Karpas-422 (cell line): ENCODE measurements at regions not wholly inside any gene's neighbourhood (a gene's known extent, or its start where the extent isn't known, plus 50 kb on each side); places are given as distances from the start of the nearest gene placed in this dataset.

Experiments
- DNase-seq: peaks from one replicate; pipeline ENCODE4 v3.0.0-alpha.2; 2015
- H2AFZ ChIP-seq: fragments of 200-600 bp; sonication (generic); 2 replicates; pipeline ENCODE4 v1.6.1; 2014; ENCODE audit warnings: antibody characterized with exemption, low read length, mixed read lengths
- H3K27ac ChIP-seq: fragments of 200-600 bp; sonication (generic); 2 replicates; pipeline ENCODE4 v1.5.1; 2014; ENCODE audit warnings: mild to moderate bottlenecking, low read length, moderate library complexity
- H3K27me3 ChIP-seq: fragments of 200-600 bp; sonication (generic); 2 replicates; pipeline ENCODE4 v1.6.1; 2014; ENCODE audit warnings: low read length, mixed read lengths
- H3K36me3 ChIP-seq: fragments of 200-600 bp; sonication (generic); 2 replicates; pipeline ENCODE4 v1.6.1; 2014; ENCODE audit warnings: low read length, mixed read lengths; ENCODE audit not compliant: insufficient read depth
- H3K4me1 ChIP-seq: fragments of 200-600 bp; sonication (generic); 2 replicates; pipeline ENCODE4 v1.6.1; 2014; ENCODE audit warnings: mild to moderate bottlenecking, low read length, mixed read lengths
- H3K4me2 ChIP-seq: fragments of 200-600 bp; sonication (generic); 2 replicates; pipeline ENCODE4 v1.6.1; 2014; ENCODE audit warnings: low read length, low read depth, mild to moderate bottlenecking; ENCODE audit not compliant: poor library complexity, severe bottlenecking
- H3K4me3 ChIP-seq: fragments of 200-600 bp; sonication (generic); 2 replicates; pipeline ENCODE4 v1.5.1; 2014; ENCODE audit warnings: mild to moderate bottlenecking, antibody characterized with exemption, low read length, mixed read lengths
- H3K79me2 ChIP-seq: fragments of 200-600 bp; sonication (generic); 2 replicates; pipeline ENCODE4 v1.6.1; 2014; ENCODE audit warnings: mild to moderate bottlenecking, low read length, mixed read lengths
- H3K9ac ChIP-seq: fragments of 200-600 bp; sonication (generic); 2 replicates; pipeline ENCODE4 v1.6.0; 2014; ENCODE audit warnings: low read length
- H3K9me2 ChIP-seq: fragments of 200-600 bp; sonication (generic), shearing (Covaris generic); replicated peaks from 2 replicates; pipeline ENCODE4 v1.6.0; 2014; ENCODE audit warnings: mild to moderate bottlenecking, low read length, moderate library complexity; ENCODE audit not compliant: insufficient read depth
- H3K9me3 ChIP-seq: fragments of 300-700, 200-600 bp; sonication (generic); 2 replicates; pipeline ENCODE4 v1.6.1; 2014; ENCODE audit warnings: low read length, mixed read lengths
- H4K20me1 ChIP-seq: fragments of 200-600 bp; sonication (generic); 2 replicates; pipeline ENCODE4 v1.6.1; 2014; ENCODE audit warnings: mild to moderate bottlenecking, antibody characterized with exemption, low read length, low read depth; ENCODE audit not compliant: insufficient read depth

DNA sequence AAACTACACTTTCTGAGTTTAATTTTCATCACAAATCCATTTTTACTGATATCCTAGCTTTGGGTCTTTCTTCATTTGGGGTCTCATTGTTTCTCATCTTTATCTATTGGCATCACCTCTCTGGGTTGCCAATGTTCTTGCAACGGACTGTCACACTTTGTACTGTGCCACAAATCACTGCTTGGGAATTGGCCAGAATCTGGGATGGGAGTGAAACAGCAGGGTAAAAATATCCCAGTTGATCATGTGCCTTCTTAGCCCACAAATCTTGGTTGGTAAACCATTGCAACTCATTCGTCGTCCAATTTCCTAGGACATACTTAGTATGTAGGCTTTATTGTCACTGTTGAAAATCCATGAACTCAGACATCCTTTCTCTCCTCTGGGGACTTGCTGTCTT is 698.5 kb downstream of the OTOL1 start:
- H3K27ac ChIP-seq = no peak overlapping the region
- H3K36me3 ChIP-seq = no peaks in the 10 kb centered on the region
- H3K9me3 ChIP-seq = peaks cover 25% of the 10 kb centered on the region
- no peak overlapping the region for H2AFZ ChIP-seq
- no peak overlapping the region for H3K9ac ChIP-seq
- no peaks in the 10 kb centered on the region for H3K9me2 ChIP-seq
- H4K20me1 ChIP-seq = no peaks in the 10 kb centered on the region
- H3K27me3 ChIP-seq = no peaks in the 10 kb centered on the region
- no peak for DNase-seq
- H3K4me2 ChIP-seq = no peak overlapping the region
- H3K4me1 ChIP-seq = no peaks in the 10 kb centered on the region
- no peaks in the 10 kb centered on the region for H3K79me2 ChIP-seq
- no peak overlapping the region for H3K4me3 ChIP-seq

- Histone ChIP-seq H3K27me3 (no peaks in the 10 kb centered on the region), H3K27ac (no peak overlapping the region), H3K9me2 (no peaks in the 10 kb centered on the region), H3K9me3 (peaks cover 22% of the 10 kb centered on the region), H3K36me3 (no peaks in the 10 kb centered on the region), H3K4me3 (no peak overlapping the region), H3K9ac (no peak overlapping the region), H2AFZ (no peak overlapping the region), H3K4me2 (no peak overlapping the region), H3K79me2 (no peaks in the 10 kb centered on the region), H3K4me1 (no peaks in the 10 kb centered on the region), H4K20me1 (no peaks in the 10 kb centered on the region)
- DNase-seq = no peak
These were observed 700.4 kb downstream of the OTOL1 start for GRCh38 chr3:162196964-162197363.

DNA sequence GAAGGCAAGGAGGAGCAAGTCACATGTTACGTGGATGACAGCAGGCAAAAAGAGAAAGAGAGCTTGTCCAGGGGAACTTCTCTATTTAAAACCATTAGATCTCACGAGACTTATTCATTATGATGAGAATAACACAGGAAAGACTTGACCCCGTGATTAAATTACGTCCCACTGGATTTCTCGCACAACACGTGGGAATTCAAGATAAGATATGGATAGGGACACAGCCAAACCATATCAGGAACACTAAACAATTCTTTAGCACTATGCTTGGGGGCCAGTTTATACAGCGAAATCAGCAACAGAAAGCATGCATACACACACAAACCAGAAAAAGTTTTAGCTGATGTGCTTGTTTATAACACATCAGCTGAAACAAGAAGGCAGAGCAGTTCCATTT is 704.2 kb downstream of the OTOL1 start:
- H3K27me3 ChIP-seq = no peaks in the 10 kb centered on the region
- H3K9me3 ChIP-seq = peaks cover 9% of the 10 kb centered on the region; the same call in 1 of the 2 replicates
- H3K4me2 ChIP-seq = no peak overlapping the region
- no peak overlapping the region for H2AFZ ChIP-seq
- H3K4me1 ChIP-seq = no peaks in the 10 kb centered on the region
- H3K36me3 ChIP-seq = no peaks in the 10 kb centered on the region
- no peak for DNase-seq
- no peaks in the 10 kb centered on the region for H3K9me2 ChIP-seq
- H4K20me1 ChIP-seq = no peaks in the 10 kb centered on the region
- H3K79me2 ChIP-seq = no peaks in the 10 kb centered on the region
- no peak overlapping the region for H3K4me3 ChIP-seq
- no peak overlapping the region for H3K27ac ChIP-seq
- no peak overlapping the region for H3K9ac ChIP-seq

DNA sequence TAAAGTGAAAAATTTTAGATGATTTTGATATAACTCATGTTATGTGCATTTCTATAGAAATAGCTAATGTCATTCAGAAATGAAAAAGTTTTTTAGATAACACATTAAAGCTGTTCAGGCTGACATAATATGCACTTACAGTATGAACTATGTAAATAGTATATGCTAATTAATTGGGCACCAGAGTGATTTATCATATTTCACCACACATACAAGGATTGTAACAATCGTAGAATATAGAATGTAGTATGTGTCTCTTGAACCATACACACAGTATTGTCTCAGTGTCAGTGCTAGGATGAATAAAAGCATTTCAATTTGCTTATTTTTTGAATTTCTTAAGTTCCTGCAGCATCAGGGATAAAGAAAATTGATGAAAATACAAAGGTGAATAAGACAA is 710.0 kb downstream of the OTOL1 start:
- Histone ChIP-seq H3K9ac (no peak overlapping the region), H3K4me1 (no peaks in the 10 kb centered on the region), H2AFZ (no peak overlapping the region), H3K36me3 (no peaks in the 10 kb centered on the region), H3K9me3 (peaks cover 11% of the 10 kb centered on the region; the same call in 1 of the 2 replicates), H3K4me2 (no peak overlapping the region), H3K27ac (no peak overlapping the region), H3K4me3 (no peak overlapping the region), H3K79me2 (no peaks in the 10 kb centered on the region), H3K27me3 (no peaks in the 10 kb centered on the region), H3K9me2 (no peaks in the 10 kb centered on the region), H4K20me1 (no peaks in the 10 kb centered on the region)
- DNase-seq = no peak

GRCh38 chr3:162211470-162211869 is 714.9 kb downstream of the OTOL1 start:
- no peak overlapping the region for H3K9ac ChIP-seq
- no peaks in the 10 kb centered on the region for H3K27me3 ChIP-seq
- H3K9me2 ChIP-seq = no peaks in the 10 kb centered on the region
- H3K36me3 ChIP-seq = no peaks in the 10 kb centered on the region
- no peaks in the 10 kb centered on the region for H4K20me1 ChIP-seq
- no peak overlapping the region for H2AFZ ChIP-seq
- no peak for DNase-seq
- no peak overlapping the region for H3K4me3 ChIP-seq
- no peak overlapping the region for H3K27ac ChIP-seq
- H3K4me1 ChIP-seq = no peaks in the 10 kb centered on the region
- no peaks in the 10 kb centered on the region for H3K79me2 ChIP-seq
- no peak overlapping the region for H3K4me2 ChIP-seq
- peaks cover 16% of the 10 kb centered on the region for H3K9me3 ChIP-seq

DNA sequence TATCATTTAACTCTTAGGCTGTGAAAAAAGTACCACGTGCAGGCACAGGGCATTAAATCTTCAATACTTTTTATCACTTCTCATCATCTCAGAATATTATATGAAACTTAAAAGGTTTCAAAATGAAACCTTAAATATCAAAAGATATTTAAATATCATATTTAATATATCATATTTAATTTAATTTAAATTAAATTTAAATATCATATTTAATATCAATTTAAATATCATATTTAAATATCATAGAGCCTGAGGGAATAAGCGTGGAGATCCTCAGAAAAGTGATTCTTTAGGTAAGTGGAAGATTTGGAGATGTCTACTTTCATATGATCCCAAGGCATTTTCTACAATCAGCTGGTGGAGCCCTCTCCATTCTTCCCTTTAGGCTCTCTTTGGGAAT is 716.6 kb downstream of the OTOL1 start:
- Histone ChIP-seq H2AFZ (no peak overlapping the region), H3K4me2 (no peak overlapping the region), H3K36me3 (no peaks in the 10 kb centered on the region), H3K4me3 (no peak overlapping the region), H3K4me1 (no peaks in the 10 kb centered on the region), H3K9me3 (peaks cover 15% of the 10 kb centered on the region), H3K27ac (no peak overlapping the region), H4K20me1 (no peaks in the 10 kb centered on the region), H3K79me2 (no peaks in the 10 kb centered on the region), H3K9ac (no peak overlapping the region), H3K9me2 (no peaks in the 10 kb centered on the region), H3K27me3 (no peaks in the 10 kb centered on the region)
- no peak for DNase-seq

DNA sequence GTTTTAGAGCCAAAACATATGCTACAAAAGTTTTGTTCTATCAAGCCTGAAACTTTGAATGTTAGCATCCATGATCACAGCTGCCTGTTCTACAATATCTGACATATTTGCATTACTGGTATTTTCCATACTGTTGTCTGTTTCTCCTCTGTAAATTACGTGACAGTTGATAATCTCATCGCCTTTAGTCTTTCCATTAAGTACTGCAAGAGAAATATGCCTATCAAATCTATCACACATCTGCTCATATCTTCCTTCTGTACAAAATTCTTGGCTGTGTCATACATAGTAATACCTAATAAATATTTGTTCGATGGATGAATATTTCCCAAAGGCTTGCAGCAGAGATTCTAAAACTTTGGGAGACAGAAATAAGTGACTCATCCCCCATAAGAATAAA is 717.3 kb downstream of the OTOL1 start:
- Histone ChIP-seq H3K79me2 (no peaks in the 10 kb centered on the region), H3K9me3 (peaks cover 15% of the 10 kb centered on the region), H3K4me1 (no peaks in the 10 kb centered on the region), H2AFZ (0 out of 2 replicates have a peak overlapping the region, but pooled peaks have one; percentile 21), H3K4me2 (no peak overlapping the region), H3K4me3 (no peak overlapping the region), H3K27ac (no peak overlapping the region), H4K20me1 (no peaks in the 10 kb centered on the region), H3K36me3 (no peaks in the 10 kb centered on the region), H3K9me2 (no peaks in the 10 kb centered on the region), H3K9ac (no peak overlapping the region), H3K27me3 (no peaks in the 10 kb centered on the region)
- DNase-seq = no peak

DNA sequence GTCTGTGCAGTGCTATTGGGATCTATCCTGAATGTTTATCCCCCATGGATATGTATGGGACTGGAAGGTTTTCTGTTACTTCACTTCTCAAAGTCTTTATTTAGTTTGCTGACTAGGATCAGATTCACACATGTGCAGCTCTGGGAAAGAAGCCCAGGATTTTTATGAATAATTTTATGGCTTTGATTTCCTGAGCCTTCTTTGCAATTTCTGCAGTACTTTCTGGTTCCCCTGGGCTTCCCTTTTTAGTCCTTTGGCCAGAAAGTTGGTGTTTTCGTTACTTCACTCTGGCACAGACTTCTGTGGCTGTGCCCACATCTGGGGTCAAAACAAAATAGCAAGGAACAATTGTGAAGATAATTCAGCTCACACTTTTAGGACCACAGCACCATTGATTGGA is 721.0 kb downstream of the OTOL1 start:
- Histone ChIP-seq H3K79me2 (no peaks in the 10 kb centered on the region), H2AFZ (no peak overlapping the region), H3K4me2 (no peak overlapping the region), H3K36me3 (no peaks in the 10 kb centered on the region), H3K4me1 (no peaks in the 10 kb centered on the region), H3K9ac (no peak overlapping the region), H3K4me3 (no peak overlapping the region), H3K9me2 (no peaks in the 10 kb centered on the region), H3K27me3 (no peaks in the 10 kb centered on the region), H4K20me1 (no peaks in the 10 kb centered on the region), H3K9me3 (peaks cover 14% of the 10 kb centered on the region), H3K27ac (no peak overlapping the region)
- DNase-seq = no peak

DNA sequence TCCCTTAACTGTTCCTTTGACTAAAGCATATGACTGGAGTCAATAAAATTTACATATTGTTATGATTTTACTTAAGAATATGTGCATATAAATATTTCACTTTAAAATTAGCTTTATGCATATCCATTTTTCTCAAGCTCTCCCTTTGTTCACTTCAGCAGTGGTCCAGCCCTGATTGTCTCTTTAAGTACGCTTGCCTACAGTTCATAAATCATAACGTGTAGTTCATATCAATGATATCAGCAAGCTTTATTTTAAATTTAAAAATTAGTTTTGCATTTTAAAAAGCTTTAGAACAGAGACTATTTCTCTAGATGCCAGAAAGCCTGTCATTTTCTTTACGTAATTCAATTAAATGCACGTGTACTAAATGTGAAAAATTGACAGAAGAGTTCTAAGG is 721.9 kb downstream of the OTOL1 start:
- Histone ChIP-seq H3K36me3 (no peaks in the 10 kb centered on the region), H3K4me3 (no peak overlapping the region), H4K20me1 (no peaks in the 10 kb centered on the region), H3K27me3 (no peaks in the 10 kb centered on the region), H3K4me2 (no peak overlapping the region), H3K9me2 (no peaks in the 10 kb centered on the region), H3K9me3 (peaks cover 14% of the 10 kb centered on the region), H2AFZ (no peak overlapping the region), H3K4me1 (no peaks in the 10 kb centered on the region), H3K79me2 (no peaks in the 10 kb centered on the region), H3K9ac (no peak overlapping the region), H3K27ac (no peak overlapping the region)
- no peak for DNase-seq
